Immature natural killer cell (primary cell): ENCODE measurements at regions not wholly inside any gene's neighbourhood (a gene's known extent, or its start where the extent isn't known, plus 50 kb on each side); places are given as distances from the start of the nearest gene placed in this dataset.

ENCODE experiments used
- DNase-seq, 3 donors: peaks; one replicate each; pipeline ENCODE4 v3.0.0; 2022; ENCODE audit warnings: mixed read lengths in 1 of 3
- H3K27ac Mint-ChIP-seq, 6 donors: one replicate each; pipeline ENCODE4 v1.8.0; 2020; ENCODE audit warnings: mixed read lengths in 6 of 6, mild to moderate bottlenecking in 5 of 6, inconsistent platforms in 4 of 6, moderate library complexity in 3 of 6
- H3K27me3 Mint-ChIP-seq, 3 donors: one replicate each; pipeline ENCODE4 v1.8.0; 2020 to 2021; ENCODE audit warnings: low read depth in 3 of 3, mild to moderate bottlenecking in 3 of 3, mixed read lengths in 3 of 3, moderate library complexity in 3 of 3, inconsistent platforms in 1 of 3
- H3K36me3 Mint-ChIP-seq, 3 donors: one replicate each; pipeline ENCODE4 v1.8.0; 2020; ENCODE audit warnings: mixed read lengths in 3 of 3, inconsistent platforms in 2 of 3, mild to moderate bottlenecking in 2 of 3
- H3K4me1 Mint-ChIP-seq, 2 donors: one replicate each; pipeline ENCODE4 v1.8.0; 2020; ENCODE audit warnings: inconsistent platforms in 2 of 2, mild to moderate bottlenecking in 2 of 2, mixed read lengths in 2 of 2, moderate library complexity in 1 of 2
- H3K4me3 Mint-ChIP-seq, 5 donors: one replicate each; pipeline ENCODE4 v1.8.0; 2020; ENCODE audit warnings: mild to moderate bottlenecking in 5 of 5, mixed read lengths in 5 of 5, inconsistent platforms in 3 of 5, moderate library complexity in 3 of 5
- H3K9me3 Mint-ChIP-seq, 6 donors: one replicate each; pipeline ENCODE4 v1.8.0; 2020; ENCODE audit warnings: mild to moderate bottlenecking in 6 of 6, mixed read lengths in 6 of 6, inconsistent platforms in 4 of 6, moderate library complexity in 3 of 6

GRCh38 chr9:121563881-121564460, 64.3 kb upstream of the GGTA1 start:
- peaks cover 4 to 6% (median 5%) of the 10 kb centered on the region in 3 donors for H3K27me3 Mint-ChIP-seq
- peaks cover 0 to 4% of the 10 kb centered on the region in 2 donors for H3K4me1 Mint-ChIP-seq
- no peak for DNase-seq
- no peaks in the 10 kb centered on the region for H3K9me3 Mint-ChIP-seq
- H3K36me3 Mint-ChIP-seq = no peaks in the 10 kb centered on the region
- H3K27ac Mint-ChIP-seq = no peak overlapping the region
- no peak overlapping the region for H3K4me3 Mint-ChIP-seq

- no peak overlapping the region for H3K27ac Mint-ChIP-seq
- no peaks in the 10 kb centered on the region for H3K4me1 Mint-ChIP-seq
- H3K27me3 Mint-ChIP-seq = peaks cover 4 to 6% (median 5%) of the 10 kb centered on the region in 3 donors
- H3K4me3 Mint-ChIP-seq = no peak overlapping the region
- H3K9me3 Mint-ChIP-seq = no peaks in the 10 kb centered on the region
- no peak for DNase-seq
- no peaks in the 10 kb centered on the region for H3K36me3 Mint-ChIP-seq
These were observed 65.0 kb upstream of the GGTA1 start for GRCh38 chr9:121564504-121565260.

GRCh38 chr9:121566481-121567465, 67.1 kb upstream of the GGTA1 start:
- Mint-ChIP-seq H3K36me3 (no peaks in the 10 kb centered on the region), H3K4me1 (no peaks in the 10 kb centered on the region), H3K27ac (no peak overlapping the region), H3K27me3 (peaks cover 5 to 6% (median 5%) of the 10 kb centered on the region in 3 donors), H3K9me3 (no peaks in the 10 kb centered on the region), H3K4me3 (no peak overlapping the region)
- no peak for DNase-seq

GRCh38 chr9:121567500-121568342, 68.1 kb upstream of the GGTA1 start:
- Mint-ChIP-seq H3K27me3 (peaks cover 5 to 6% (median 5%) of the 10 kb centered on the region in 3 donors), H3K4me3 (no peak overlapping the region), H3K36me3 (no peaks in the 10 kb centered on the region), H3K27ac (no peak overlapping the region), H3K9me3 (no peaks in the 10 kb centered on the region), H3K4me1 (no peaks in the 10 kb centered on the region)
- no peak for DNase-seq

- Mint-ChIP-seq H3K9me3 (no peaks in the 10 kb centered on the region), H3K4me1 (no peaks in the 10 kb centered on the region), H3K36me3 (no peaks in the 10 kb centered on the region), H3K27me3 (peaks cover 3 to 7% (median 4%) of the 10 kb centered on the region in 3 donors), H3K27ac (no peak overlapping the region), H3K4me3 (no peak overlapping the region)
- DNase-seq = no peak
These were observed 69.0 kb upstream of the GGTA1 start for GRCh38 chr9:121568343-121569265.

- no peak overlapping the region for H3K27ac Mint-ChIP-seq
- H3K27me3 Mint-ChIP-seq = peaks cover 3 to 7% (median 4%) of the 10 kb centered on the region in 3 donors
- no peaks in the 10 kb centered on the region for H3K4me1 Mint-ChIP-seq
- H3K9me3 Mint-ChIP-seq = no peaks in the 10 kb centered on the region
- DNase-seq = no peak
- no peak overlapping the region for H3K4me3 Mint-ChIP-seq
- H3K36me3 Mint-ChIP-seq = no peaks in the 10 kb centered on the region
These were observed 69.6 kb upstream of the GGTA1 start for GRCh38 chr9:121569266-121569648.

GRCh38 chr9:121572581-121572980, 72.9 kb upstream of the GGTA1 start:
- Mint-ChIP-seq H3K4me3 (no peak overlapping the region), H3K36me3 (no peaks in the 10 kb centered on the region), H3K27me3 (peaks cover 2 to 4% (median 2%) of the 10 kb centered on the region in 3 donors), H3K9me3 (no peaks in the 10 kb centered on the region), H3K27ac (no peak overlapping the region), H3K4me1 (no peaks in the 10 kb centered on the region)
- no peak for DNase-seq

- Mint-ChIP-seq H3K27me3 (peaks cover 2 to 4% (median 3%) of the 10 kb centered on the region in 3 donors), H3K4me3 (no peak overlapping the region), H3K9me3 (no peaks in the 10 kb centered on the region), H3K36me3 (no peaks in the 10 kb centered on the region), H3K27ac (no peak overlapping the region), H3K4me1 (no peaks in the 10 kb centered on the region)
- no peak for DNase-seq
These were observed 74.3 kb upstream of the GGTA1 start for GRCh38 chr9:121573717-121574485.

- H3K4me1 Mint-ChIP-seq = no peaks in the 10 kb centered on the region
- H3K9me3 Mint-ChIP-seq = no peaks in the 10 kb centered on the region
- peak overlapping the region in 1 of 6 donors; percentile 50 for H3K27ac Mint-ChIP-seq
- no peaks in the 10 kb centered on the region for H3K36me3 Mint-ChIP-seq
- DNase-seq = no peak
- peaks cover 2 to 4% (median 3%) of the 10 kb centered on the region in 3 donors for H3K27me3 Mint-ChIP-seq
- no peak overlapping the region for H3K4me3 Mint-ChIP-seq
These were observed 75.3 kb upstream of the GGTA1 start for GRCh38 chr9:121574774-121575519.

GRCh38 chr9:121576281-121577075, 75.0 kb upstream of the DAB2IP start:
- H3K9me3 Mint-ChIP-seq = no peaks in the 10 kb centered on the region
- H3K27me3 Mint-ChIP-seq = peaks cover 3 to 5% (median 4%) of the 10 kb centered on the region in 3 donors
- no peaks in the 10 kb centered on the region for H3K36me3 Mint-ChIP-seq
- no peak overlapping the region for H3K27ac Mint-ChIP-seq
- DNase-seq = no peak
- H3K4me1 Mint-ChIP-seq = no peaks in the 10 kb centered on the region
- no peak overlapping the region for H3K4me3 Mint-ChIP-seq

- no peak overlapping the region for H3K27ac Mint-ChIP-seq
- no peaks in the 10 kb centered on the region for H3K9me3 Mint-ChIP-seq
- H3K4me1 Mint-ChIP-seq = no peaks in the 10 kb centered on the region
- peaks cover 4 to 5% (median 5%) of the 10 kb centered on the region in 3 donors for H3K27me3 Mint-ChIP-seq
- DNase-seq = no peak
- H3K36me3 Mint-ChIP-seq = no peaks in the 10 kb centered on the region
- H3K4me3 Mint-ChIP-seq = no peak overlapping the region
These were observed 74.3 kb upstream of the DAB2IP start for GRCh38 chr9:121577166-121577565.
